ENCODE measurements at regions not wholly inside any gene's neighbourhood (a gene's known extent, or its start where the extent isn't known, plus 50 kb on each side); places are given as distances from the start of the nearest gene placed in this dataset.
"Not testable (repeated sequence)": the region's sequence is repeated elsewhere in the genome, so short reads cannot be mapped to it uniquely, and the experiment has no call there.

GRCh38 chr2:52341732-52342131, 1309.8 kb upstream of the NRXN1 start:
- Mint-ChIP-seq H3K27ac (no peak overlapping the region), H3K4me1 (no peaks in the 10 kb centered on the region), H3K4me3 (no peak overlapping the region)

GRCh38 chr2:52340171-52340570, 1308.2 kb upstream of the NRXN1 start:
- Mint-ChIP-seq H3K27me3 (no peaks in the 10 kb centered on the region), H3K27ac (no peak overlapping the region), H3K9me3 (peaks cover 6% of the 10 kb centered on the region), H3K4me3 (no peak overlapping the region), H3K4me1 (no peaks in the 10 kb centered on the region), H3K36me3 (no peaks in the 10 kb centered on the region)
- no peak for DNase-seq

More at GRCh38 chr2:52341732-52342131, 1309.8 kb upstream of the NRXN1 start:
- no peaks in the 10 kb centered on the region for H3K36me3 Mint-ChIP-seq
- peaks cover 7% of the 10 kb centered on the region for H3K9me3 Mint-ChIP-seq
- H3K27me3 Mint-ChIP-seq = no peaks in the 10 kb centered on the region
- no peak for DNase-seq

DNA sequence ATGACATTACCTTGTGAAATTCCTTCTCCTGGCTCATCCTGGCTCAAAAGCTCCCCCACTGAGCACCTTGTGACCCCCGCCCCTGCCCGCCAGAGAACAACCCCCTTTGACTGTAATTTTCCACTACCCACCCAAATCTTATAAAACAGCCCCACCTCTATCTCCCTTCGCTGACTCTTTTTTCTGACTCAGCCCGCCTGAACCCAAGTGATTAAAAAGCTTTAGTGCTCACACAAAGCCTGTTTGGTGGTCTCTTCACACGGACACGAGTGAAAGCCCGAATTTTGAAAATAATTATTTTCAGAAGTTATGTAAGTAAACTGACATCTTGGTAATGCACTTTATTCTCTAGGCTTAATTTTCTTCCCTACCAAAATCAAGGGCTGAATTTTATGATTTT, 1305.9 kb upstream of the NRXN1 start:
- H3K4me3 Mint-ChIP-seq, H3K9me3 Mint-ChIP-seq, H3K27me3 Mint-ChIP-seq, H3K4me1 Mint-ChIP-seq, H3K36me3 Mint-ChIP-seq, H3K27ac Mint-ChIP-seq, DNase-seq: not testable (repeated sequence)

DNA sequence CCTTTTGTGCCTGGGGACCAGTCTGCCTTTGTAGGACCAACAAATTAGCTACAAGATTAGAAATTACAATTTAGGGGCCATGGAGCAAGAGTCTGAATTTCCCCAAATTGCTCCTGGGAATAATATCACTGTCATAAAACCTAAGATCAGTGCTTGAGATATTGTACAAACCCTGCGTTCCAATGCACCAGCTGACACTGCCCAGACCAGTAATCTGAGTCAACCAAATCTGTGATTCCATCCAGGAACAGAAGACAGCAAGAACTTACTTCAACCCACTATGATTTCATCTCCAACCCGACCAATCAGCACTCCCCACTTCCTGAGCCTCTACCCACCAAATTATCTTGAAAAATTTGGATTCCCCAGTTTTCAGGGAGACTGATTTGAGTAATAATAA, 1305.0 kb upstream of the NRXN1 start:
- Mint-ChIP-seq H3K27ac (no peak overlapping the region), H3K4me1 (no peaks in the 10 kb centered on the region), H3K27me3 (no peaks in the 10 kb centered on the region), H3K4me3 (no peak overlapping the region), H3K9me3 (peaks cover 6% of the 10 kb centered on the region), H3K36me3 (no peaks in the 10 kb centered on the region)
- no peak for DNase-seq

GRCh38 chr2:52335727-52336126, 1303.8 kb upstream of the NRXN1 start:
- H3K36me3 Mint-ChIP-seq = no peaks in the 10 kb centered on the region
- H3K27me3 Mint-ChIP-seq = no peaks in the 10 kb centered on the region
- H3K27ac Mint-ChIP-seq = no peak overlapping the region
- H3K4me3 Mint-ChIP-seq = no peak overlapping the region
- H3K9me3 Mint-ChIP-seq = peaks cover 6% of the 10 kb centered on the region
- H3K4me1 Mint-ChIP-seq = no peaks in the 10 kb centered on the region
- DNase-seq = no peak

- peaks cover 9% of the 10 kb centered on the region for H3K9me3 Mint-ChIP-seq
- H3K36me3 Mint-ChIP-seq = no peaks in the 10 kb centered on the region
- no peak for DNase-seq
- no peaks in the 10 kb centered on the region for H3K4me1 Mint-ChIP-seq
- no peak overlapping the region for H3K4me3 Mint-ChIP-seq
- no peak overlapping the region for H3K27ac Mint-ChIP-seq
- H3K27me3 Mint-ChIP-seq = no peaks in the 10 kb centered on the region
Measured at GRCh38 chr2:52334185-52334584, 1302.3 kb upstream of the NRXN1 start.

DNA sequence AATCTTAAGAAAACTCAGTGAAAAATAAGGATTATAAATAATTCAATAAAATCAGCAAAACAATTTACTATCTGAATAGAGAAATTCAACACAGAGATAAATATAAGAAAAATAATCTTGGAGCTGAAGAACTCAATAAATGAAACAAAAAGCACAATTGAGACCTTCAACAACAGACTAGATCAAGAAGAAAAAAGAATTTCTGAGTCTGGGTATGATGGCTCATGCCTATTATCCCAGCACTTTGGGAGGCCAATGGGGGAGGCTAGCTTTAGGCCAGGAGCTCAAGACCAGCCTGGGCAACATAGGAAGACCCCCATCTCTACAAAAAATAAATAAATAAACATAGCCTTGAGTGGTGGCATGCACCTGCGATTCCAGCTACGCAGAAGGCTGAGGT, 1295.7 kb upstream of the NRXN1 start:
- H3K27ac Mint-ChIP-seq = no peak overlapping the region
- H3K36me3 Mint-ChIP-seq = no peaks in the 10 kb centered on the region

GRCh38 chr2:52314231-52314630, 1282.3 kb upstream of the NRXN1 start:
- Mint-ChIP-seq H3K36me3 (no peaks in the 10 kb centered on the region), H3K27ac (no peak overlapping the region), H3K4me3 (no peak overlapping the region), H3K27me3 (no peaks in the 10 kb centered on the region), H3K4me1 (no peaks in the 10 kb centered on the region), H3K9me3 (peaks cover 3% of the 10 kb centered on the region)
- no peak for DNase-seq

More for the DNA sequence above, 1295.7 kb upstream of the NRXN1 start:
- Mint-ChIP-seq H3K4me1 (no peaks in the 10 kb centered on the region), H3K27me3 (no peaks in the 10 kb centered on the region), H3K4me3 (no peak overlapping the region), H3K9me3 (peaks cover 17% of the 10 kb centered on the region)
- DNase-seq = no peak

DNA sequence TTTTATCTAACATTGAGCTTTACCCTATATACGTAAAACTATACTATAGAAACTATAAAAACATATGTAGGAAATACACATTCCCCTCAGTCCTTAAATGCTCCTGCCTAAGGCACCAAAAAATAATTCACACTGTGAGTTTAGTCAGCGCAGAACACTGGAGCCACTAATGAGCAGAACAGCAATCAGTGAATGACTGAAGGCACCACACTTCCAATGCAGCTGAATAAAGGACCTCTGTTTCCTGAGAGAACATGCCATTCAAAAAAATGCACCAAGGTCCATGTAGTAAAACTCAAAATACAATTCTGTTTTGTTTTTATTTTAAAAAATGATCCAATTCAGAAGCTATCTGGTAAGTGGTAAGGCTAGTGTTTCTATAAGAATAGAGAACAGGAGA, 1280.6 kb upstream of the NRXN1 start:
- no peaks in the 10 kb centered on the region for H3K4me1 Mint-ChIP-seq

DNA sequence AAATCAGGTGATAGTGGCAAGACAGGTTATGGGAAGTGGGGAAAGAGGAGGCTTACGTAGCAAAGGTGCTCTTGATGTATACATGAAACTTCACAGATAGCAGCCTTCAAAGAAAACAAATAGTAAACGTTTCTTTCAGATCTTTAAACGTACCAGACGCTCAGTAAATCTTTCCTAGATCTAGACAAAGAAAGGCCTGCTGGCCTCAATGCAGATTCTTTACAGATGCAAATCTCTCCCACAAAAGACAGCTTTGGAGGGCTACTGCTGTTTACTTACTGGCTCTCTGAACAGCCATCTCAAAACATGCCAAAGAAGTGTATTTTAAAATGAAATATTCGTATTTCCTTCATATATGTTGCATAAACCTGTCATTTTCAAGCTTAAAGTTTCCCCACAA, 1279.9 kb upstream of the NRXN1 start:
- Mint-ChIP-seq H3K4me3 (no peak overlapping the region), H3K4me1 (no peaks in the 10 kb centered on the region), H3K36me3 (no peaks in the 10 kb centered on the region), H3K27me3 (no peaks in the 10 kb centered on the region), H3K9me3 (no peaks in the 10 kb centered on the region), H3K27ac (no peak overlapping the region)
- no peak for DNase-seq

More for the DNA sequence above, 1280.6 kb upstream of the NRXN1 start:
- Mint-ChIP-seq H3K36me3 (no peaks in the 10 kb centered on the region), H3K4me3 (no peak overlapping the region), H3K27ac (no peak overlapping the region), H3K27me3 (no peaks in the 10 kb centered on the region), H3K9me3 (peaks cover 3% of the 10 kb centered on the region)
- no peak for DNase-seq

DNA sequence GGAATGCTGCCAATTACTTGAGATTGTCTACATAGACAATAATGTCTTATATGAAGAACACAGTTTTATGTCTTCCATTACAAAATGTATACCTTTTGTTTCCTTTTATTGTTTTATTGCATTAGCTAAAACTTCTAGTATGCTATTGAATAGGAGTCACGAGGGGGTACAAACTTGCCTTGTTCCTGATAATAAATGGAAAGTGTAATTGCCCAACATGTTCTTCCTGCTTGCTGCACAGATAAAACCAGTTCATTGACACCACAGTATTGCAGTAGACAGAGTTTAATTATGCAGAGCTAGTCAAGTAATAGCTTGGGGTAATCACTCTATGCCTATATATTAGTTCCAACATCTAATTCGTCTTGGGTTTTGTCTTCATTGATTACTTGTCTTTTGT, 1276.2 kb upstream of the NRXN1 start:
- peaks cover 3% of the 10 kb centered on the region for H3K9me3 Mint-ChIP-seq
- no peaks in the 10 kb centered on the region for H3K36me3 Mint-ChIP-seq
- H3K4me3 Mint-ChIP-seq = no peak overlapping the region
- H3K4me1 Mint-ChIP-seq = no peaks in the 10 kb centered on the region
- DNase-seq = no peak
- H3K27me3 Mint-ChIP-seq = no peaks in the 10 kb centered on the region
- no peak overlapping the region for H3K27ac Mint-ChIP-seq

- H3K9me3 Mint-ChIP-seq = peaks cover 7% of the 10 kb centered on the region
- H3K27me3 Mint-ChIP-seq = no peaks in the 10 kb centered on the region
- H3K4me1 Mint-ChIP-seq = no peaks in the 10 kb centered on the region
- H3K36me3 Mint-ChIP-seq = no peaks in the 10 kb centered on the region
- H3K27ac Mint-ChIP-seq = no peak overlapping the region
- no peak for DNase-seq
- H3K4me3 Mint-ChIP-seq = no peak overlapping the region
Measured at GRCh38 chr2:52294628-52295027, 1262.7 kb upstream of the NRXN1 start.

DNA sequence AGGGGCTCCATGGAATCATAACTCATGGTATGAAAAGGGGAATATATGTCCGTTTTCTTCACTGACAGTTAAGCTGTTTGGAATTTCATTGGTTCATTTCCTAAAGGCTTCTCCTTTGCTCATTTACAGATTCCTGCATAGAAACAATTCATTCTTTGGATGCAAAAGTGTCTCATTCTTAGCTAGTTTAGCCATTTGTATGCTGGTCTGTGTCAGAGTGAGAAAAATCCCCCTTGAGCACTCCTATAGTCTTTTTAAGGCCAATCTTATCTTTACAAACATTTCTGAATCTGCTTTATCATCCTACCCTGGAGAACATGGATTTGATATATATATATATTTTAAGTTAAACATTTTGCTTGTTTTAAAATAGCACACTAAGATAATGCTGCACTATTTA, 1260.9 kb upstream of the NRXN1 start:
- no peak overlapping the region for H3K27ac Mint-ChIP-seq
- H3K36me3 Mint-ChIP-seq = no peaks in the 10 kb centered on the region
- no peak overlapping the region for H3K4me3 Mint-ChIP-seq
- H3K4me1 Mint-ChIP-seq = no peaks in the 10 kb centered on the region
- DNase-seq = no peak
- peaks cover 3% of the 10 kb centered on the region for H3K9me3 Mint-ChIP-seq
- H3K27me3 Mint-ChIP-seq = no peaks in the 10 kb centered on the region

DNA sequence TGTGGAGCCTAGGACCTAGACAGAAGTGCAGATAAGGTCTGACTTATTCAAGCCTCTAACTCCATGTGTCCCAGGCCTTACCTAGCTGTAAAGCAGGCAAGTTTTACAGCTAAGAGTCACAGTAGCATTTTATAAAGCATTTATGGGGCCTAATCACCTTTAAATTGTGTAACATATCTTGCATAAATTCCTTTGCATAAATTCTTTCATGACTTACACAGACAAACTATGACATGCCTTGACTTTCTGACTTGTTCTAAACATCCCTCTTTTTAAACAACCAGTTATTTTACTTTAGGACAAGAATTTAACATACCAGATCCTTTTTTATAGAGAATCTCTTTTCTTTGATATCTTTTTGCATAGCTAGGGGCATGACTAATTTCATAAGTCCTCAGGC, 1257.8 kb upstream of the NRXN1 start:
- peaks cover 3% of the 10 kb centered on the region for H3K9me3 Mint-ChIP-seq
- no peak overlapping the region for H3K27ac Mint-ChIP-seq
- no peaks in the 10 kb centered on the region for H3K4me1 Mint-ChIP-seq
- no peaks in the 10 kb centered on the region for H3K36me3 Mint-ChIP-seq
- no peaks in the 10 kb centered on the region for H3K27me3 Mint-ChIP-seq
- H3K4me3 Mint-ChIP-seq = no peak overlapping the region
- DNase-seq = no peak

DNA sequence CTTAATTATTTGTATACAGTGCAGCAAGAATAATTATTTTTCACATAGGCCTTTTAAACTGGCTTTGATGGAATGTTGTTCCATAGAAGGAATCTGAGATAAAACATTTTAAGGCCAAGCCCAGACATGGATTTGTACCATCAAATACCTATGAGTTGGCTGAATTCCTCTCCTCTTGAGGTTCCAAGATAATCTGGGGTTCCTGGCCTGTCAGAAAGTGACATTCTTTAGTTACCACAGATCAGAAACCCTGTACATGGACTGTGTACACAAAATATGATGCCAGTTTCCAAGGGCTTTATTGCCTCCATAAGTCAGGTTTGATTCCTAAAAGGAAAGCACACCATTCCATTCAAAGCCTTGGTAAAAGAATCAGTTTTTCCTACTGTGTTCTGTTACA, 1256.7 kb upstream of the NRXN1 start:
- H3K36me3 Mint-ChIP-seq = no peaks in the 10 kb centered on the region
- H3K27me3 Mint-ChIP-seq = no peaks in the 10 kb centered on the region
- H3K9me3 Mint-ChIP-seq = peaks cover 2% of the 10 kb centered on the region
- H3K4me3 Mint-ChIP-seq = no peak overlapping the region
- no peak overlapping the region for H3K27ac Mint-ChIP-seq
- H3K4me1 Mint-ChIP-seq = no peaks in the 10 kb centered on the region
- no peak for DNase-seq

- H3K4me1 Mint-ChIP-seq = no peaks in the 10 kb centered on the region
Measured at GRCh38 chr2:52269696-52270485, 1238.0 kb upstream of the NRXN1 start.

More at GRCh38 chr2:52269696-52270485, 1238.0 kb upstream of the NRXN1 start:
- DNase-seq = no peak
- no peaks in the 10 kb centered on the region for H3K27me3 Mint-ChIP-seq
- no peaks in the 10 kb centered on the region for H3K36me3 Mint-ChIP-seq
- no peak overlapping the region for H3K4me3 Mint-ChIP-seq
- no peak overlapping the region for H3K27ac Mint-ChIP-seq
- H3K9me3 Mint-ChIP-seq = peaks cover 8% of the 10 kb centered on the region

Measured in activated naive CD8-positive, alpha-beta T cell treated with anti-CD3 and anti-CD28 coated beads for 36 hours (primary cell).